ENCODE measurements at regions not wholly inside any gene's neighbourhood (a gene's known extent, or its start where the extent isn't known, plus 50 kb on each side); places are given as distances from the start of the nearest gene placed in this dataset.
"Not testable (repeated sequence)": the region's sequence is repeated elsewhere in the genome, so short reads cannot be mapped to it uniquely, and the experiment has no call there.

DNA sequence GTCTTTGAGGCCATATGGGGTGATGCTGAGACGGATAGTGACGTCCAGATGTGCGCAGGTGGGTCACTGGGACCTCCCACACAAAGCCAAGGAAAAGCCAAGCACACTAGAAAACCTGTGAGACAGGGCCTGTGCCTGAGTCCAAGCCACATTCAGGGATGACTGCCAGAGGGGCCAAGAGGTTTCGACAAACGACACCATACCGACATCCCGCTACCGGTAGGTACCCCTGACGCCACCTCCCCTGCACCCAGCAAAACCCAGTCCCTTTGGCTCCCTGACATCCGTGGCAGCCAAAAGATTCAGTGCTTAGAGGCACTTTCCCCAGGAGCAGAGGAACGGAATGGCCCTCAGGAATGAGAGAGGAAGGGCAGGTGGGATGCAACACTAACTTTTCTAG lies 158.0 kb upstream of the ZNF337 start:
- TF ChIP-seq CTCF (IDR thresholded peaks at IDR 0.05; ENCODE audit: poor library complexity, severe bottlenecking); EP300 (conservative IDR thresholded peaks at IDR 0.05; ENCODE audit: poor library complexity, severe bottlenecking); EZH2 (IDR thresholded peaks at IDR 0.05; ENCODE audit: borderline replicate concordance, insufficient read depth, low read length, poor library complexity, severe bottlenecking); MXI1 (conservative IDR thresholded peaks at IDR 0.05; ENCODE audit: poor library complexity, severe bottlenecking); POLR2AphosphoS5 (IDR thresholded peaks at IDR 0.05); SMC3 (conservative IDR thresholded peaks at IDR 0.05; ENCODE audit: poor library complexity); TAF1 (IDR thresholded peaks at IDR 0.05; ENCODE audit: low read depth); RAD21 (conservative IDR thresholded peaks at IDR 0.05): not testable (repeated sequence)
